ENCODE measurements at regions not wholly inside any gene's neighbourhood (a gene's known extent, or its start where the extent isn't known, plus 50 kb on each side); places are given as distances from the start of the nearest gene placed in this dataset.
A peak's percentile ranks its signal among the peaks of the same experiment; 100 is the strongest.

GRCh38 chr15:95843241-95843910, 487.1 kb upstream of the NR2F2 start:
- TF ChIP-seq EZH2 (IDR thresholded peaks at IDR 0.05; ENCODE audit: low read length, missing control alignments), result no peak
- TF ChIP-seq, protein P1, sequence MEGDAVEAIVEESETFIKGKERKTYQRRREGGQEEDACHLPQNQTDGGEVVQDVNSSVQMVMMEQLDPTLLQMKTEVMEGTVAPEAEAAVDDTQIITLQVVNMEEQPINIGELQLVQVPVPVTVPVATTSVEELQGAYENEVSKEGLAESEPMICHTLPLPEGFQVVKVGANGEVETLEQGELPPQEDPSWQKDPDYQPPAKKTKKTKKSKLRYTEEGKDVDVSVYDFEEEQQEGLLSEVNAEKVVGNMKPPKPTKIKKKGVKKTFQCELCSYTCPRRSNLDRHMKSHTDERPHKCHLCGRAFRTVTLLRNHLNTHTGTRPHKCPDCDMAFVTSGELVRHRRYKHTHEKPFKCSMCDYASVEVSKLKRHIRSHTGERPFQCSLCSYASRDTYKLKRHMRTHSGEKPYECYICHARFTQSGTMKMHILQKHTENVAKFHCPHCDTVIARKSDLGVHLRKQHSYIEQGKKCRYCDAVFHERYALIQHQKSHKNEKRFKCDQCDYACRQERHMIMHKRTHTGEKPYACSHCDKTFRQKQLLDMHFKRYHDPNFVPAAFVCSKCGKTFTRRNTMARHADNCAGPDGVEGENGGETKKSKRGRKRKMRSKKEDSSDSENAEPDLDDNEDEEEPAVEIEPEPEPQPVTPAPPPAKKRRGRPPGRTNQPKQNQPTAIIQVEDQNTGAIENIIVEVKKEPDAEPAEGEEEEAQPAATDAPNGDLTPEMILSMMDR (conservative IDR thresholded peaks at IDR 0.05 in 1 of 2, IDR thresholded peaks at IDR 0.05 in 1 of 2; ENCODE audit: low read depth in 1 of 2, low read length in 2 of 2), result no peak
- DNase-seq (ENCODE audit: low read depth in 2 of 2), result peak; percentile 43 to 89
- peak overlapping the region; percentile 20 for H3K4me2 ChIP-seq (ENCODE audit: extremely low read depth, insufficient read depth, low read length)

GRCh38 chr15:95845862-95846515, 484.5 kb upstream of the NR2F2 start:
- no peaks in the 10 kb centered on the region for H4K20me1 ChIP-seq (ENCODE audit: control insufficient read depth, extremely low read depth, insufficient read depth, low read length)
- no peak overlapping the region for H3K9ac ChIP-seq (ENCODE audit: insufficient read depth, low read length)
- H3K27ac ChIP-seq (ENCODE audit: insufficient read depth, low read length), result peak overlapping the region; percentile 65
- H3K4me2 ChIP-seq (ENCODE audit: extremely low read depth, insufficient read depth, low read length), result peak overlapping the region; percentile 52
- H3K36me3 ChIP-seq (ENCODE audit: control insufficient read depth, insufficient read depth, low read length), result no peaks in the 10 kb centered on the region
- peaks cover 4% of the 10 kb centered on the region for H3K4me1 ChIP-seq (ENCODE audit: control insufficient read depth, extremely low read depth, insufficient read depth, low read length)
- no peaks in the 10 kb centered on the region for H3K27me3 ChIP-seq (ENCODE audit: control insufficient read depth, insufficient read depth, low read length)
- H3K79me2 ChIP-seq (ENCODE audit: control insufficient read depth, insufficient read depth, low read length), result no peaks in the 10 kb centered on the region
- TF ChIP-seq, protein P1 (conservative IDR thresholded peaks at IDR 0.05 in 1 of 2, IDR thresholded peaks at IDR 0.05 in 1 of 2; ENCODE audit: low read depth in 1 of 2, low read length in 2 of 2), result no peak
- TF ChIP-seq EZH2 (IDR thresholded peaks at IDR 0.05; ENCODE audit: low read length, missing control alignments), result no peak
- no peaks in the 10 kb centered on the region for H3K9me3 ChIP-seq (ENCODE audit: control insufficient read depth, insufficient read depth, low read depth, low read length)
- H2AFZ ChIP-seq (ENCODE audit: low read length), result peak overlapping the region; percentile 78
- DNase-seq (ENCODE audit: low read depth in 2 of 2), result peak in 1 of 2 donors; percentile 98
- H3K4me3 ChIP-seq (replicated peaks in 1 of 4; ENCODE audit: control extremely low read depth in 1 of 4, insufficient read depth in 1 of 4, low read depth in 3 of 4, low read length in 4 of 4), result no peak overlapping the region

More at GRCh38 chr15:95843241-95843910, 487.1 kb upstream of the NR2F2 start:
- H3K27me3 ChIP-seq (ENCODE audit: control insufficient read depth, insufficient read depth, low read length), result no peaks in the 10 kb centered on the region
- H3K9ac ChIP-seq (ENCODE audit: insufficient read depth, low read length), result no peak overlapping the region
- H3K27ac ChIP-seq (ENCODE audit: insufficient read depth, low read length), result peak overlapping the region; percentile 0
- H3K36me3 ChIP-seq (ENCODE audit: control insufficient read depth, insufficient read depth, low read length), result no peaks in the 10 kb centered on the region
- no peaks in the 10 kb centered on the region for H3K9me3 ChIP-seq (ENCODE audit: control insufficient read depth, insufficient read depth, low read depth, low read length)
- H3K4me3 ChIP-seq (replicated peaks in 1 of 4; ENCODE audit: control extremely low read depth in 1 of 4, insufficient read depth in 1 of 4, low read depth in 3 of 4, low read length in 4 of 4), result no peak overlapping the region
- H2AFZ ChIP-seq (ENCODE audit: low read length), result peak overlapping the region; percentile 25
- H3K4me1 ChIP-seq (ENCODE audit: control insufficient read depth, extremely low read depth, insufficient read depth, low read length), result peaks cover 8% of the 10 kb centered on the region
- H3K79me2 ChIP-seq (ENCODE audit: control insufficient read depth, insufficient read depth, low read length), result no peaks in the 10 kb centered on the region
- H4K20me1 ChIP-seq (ENCODE audit: control insufficient read depth, extremely low read depth, insufficient read depth, low read length), result no peaks in the 10 kb centered on the region

DNA sequence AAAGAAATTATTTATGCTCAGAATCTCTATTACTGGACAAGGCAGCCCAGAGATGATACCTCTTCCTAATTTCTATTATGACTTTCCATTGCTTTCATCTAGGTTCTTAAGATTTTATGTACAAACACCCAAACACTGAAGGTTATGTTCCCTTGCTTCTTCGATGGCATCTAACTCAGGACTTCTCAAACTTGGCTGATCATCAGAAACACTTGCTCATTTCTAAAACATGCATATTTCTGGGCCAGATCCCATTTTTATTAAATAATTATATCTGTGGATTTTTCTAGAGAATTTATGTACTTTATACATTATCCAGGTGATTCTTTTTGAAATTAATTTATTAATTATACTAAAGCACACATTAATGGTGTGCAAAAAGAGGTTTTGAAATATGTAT, 482.4 kb upstream of the NR2F2 start:
- Histone ChIP-seq H3K27me3 (ENCODE audit: control insufficient read depth, insufficient read depth, low read length) (no peaks in the 10 kb centered on the region), H3K79me2 (ENCODE audit: control insufficient read depth, insufficient read depth, low read length) (no peaks in the 10 kb centered on the region), H3K9ac (ENCODE audit: insufficient read depth, low read length) (no peak overlapping the region), H3K4me1 (ENCODE audit: control insufficient read depth, extremely low read depth, insufficient read depth, low read length) (peaks cover 4% of the 10 kb centered on the region), H2AFZ (ENCODE audit: low read length) (no peak overlapping the region), H4K20me1 (ENCODE audit: control insufficient read depth, extremely low read depth, insufficient read depth, low read length) (no peaks in the 10 kb centered on the region), H3K4me2 (ENCODE audit: extremely low read depth, insufficient read depth, low read length) (no peak overlapping the region), H3K9me3 (ENCODE audit: control insufficient read depth, insufficient read depth, low read depth, low read length) (no peaks in the 10 kb centered on the region), H3K4me3 (replicated peaks in 1 of 4; ENCODE audit: control extremely low read depth in 1 of 4, insufficient read depth in 1 of 4, low read depth in 3 of 4, low read length in 4 of 4) (no peak overlapping the region), H3K36me3 (ENCODE audit: control insufficient read depth, insufficient read depth, low read length) (no peaks in the 10 kb centered on the region), H3K27ac (ENCODE audit: insufficient read depth, low read length) (no peak overlapping the region)
- TF ChIP-seq EZH2 (IDR thresholded peaks at IDR 0.05; ENCODE audit: low read length, missing control alignments), result no peak
- TF ChIP-seq, protein P1 (conservative IDR thresholded peaks at IDR 0.05 in 1 of 2, IDR thresholded peaks at IDR 0.05 in 1 of 2; ENCODE audit: low read depth in 1 of 2, low read length in 2 of 2), result no peak
- peak in 1 of 2 donors; percentile 59 for DNase-seq (ENCODE audit: low read depth in 2 of 2)

Measured in fibroblast of lung (primary cell).